ENCODE measurements at regions not wholly inside any gene's neighbourhood (a gene's known extent, or its start where the extent isn't known, plus 50 kb on each side); places are given as distances from the start of the nearest gene placed in this dataset.

DNA sequence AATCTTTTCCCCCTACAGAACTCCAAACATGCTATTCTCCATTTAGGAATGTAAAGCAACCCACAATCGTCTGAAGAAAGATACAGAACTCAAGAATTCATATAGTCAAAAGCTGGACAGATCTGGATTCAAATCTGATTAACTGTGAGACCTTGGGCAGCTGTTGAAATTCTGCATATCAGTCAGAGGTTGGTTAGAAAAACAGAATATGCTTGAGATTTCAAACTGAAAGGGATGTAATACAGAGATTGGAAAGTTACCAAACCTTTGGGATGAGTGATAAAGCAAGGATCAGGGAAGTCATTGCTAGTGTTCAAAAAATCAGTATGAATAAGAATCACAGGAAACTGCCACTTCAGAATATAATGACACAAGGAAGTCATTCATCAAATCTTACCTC, 406.6 kb downstream of the HTR7 start:
- no peak overlapping the region for H2AFZ ChIP-seq (ENCODE audit: low read length)
- DNase-seq: peak; percentile 45
- POLR2A ChIA-PET (ENCODE audit: unreplicated experiment): no interaction called here

DNA sequence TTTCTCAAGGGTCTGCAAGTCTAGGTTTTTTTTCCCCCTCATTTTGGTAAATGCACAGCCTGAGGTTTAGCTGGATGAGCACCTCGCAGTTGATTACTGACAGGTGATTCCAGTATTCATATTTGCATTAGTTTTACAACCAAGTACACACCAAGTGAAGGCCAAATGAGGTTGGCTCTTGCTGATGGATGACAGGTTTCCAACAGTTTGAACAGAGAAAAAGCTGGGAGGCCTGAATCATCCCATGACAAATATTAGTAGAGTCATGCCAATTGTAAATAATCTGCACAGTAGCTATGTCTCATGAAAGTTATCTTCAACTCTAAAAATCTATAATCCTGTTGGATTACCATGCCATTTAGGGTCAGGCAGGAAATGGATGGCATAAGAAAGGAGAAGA, 399.8 kb downstream of the HTR7 start:
- H4K20me1 ChIP-seq (ENCODE audit: low read length): no peaks in the 10 kb centered on the region
- no peaks in the 10 kb centered on the region for H3K36me3 ChIP-seq (ENCODE audit: low read depth, low read length)
- TF ChIP-seq EZH2phosphoT487 (IDR thresholded peaks at IDR 0.05; ENCODE audit: borderline replicate concordance, low read length): no peak
- no peak for TF ChIP-seq EZH2 (IDR thresholded peaks at IDR 0.05; ENCODE audit: low read length, unreplicated experiment)
- TF ChIP-seq, protein P1, sequence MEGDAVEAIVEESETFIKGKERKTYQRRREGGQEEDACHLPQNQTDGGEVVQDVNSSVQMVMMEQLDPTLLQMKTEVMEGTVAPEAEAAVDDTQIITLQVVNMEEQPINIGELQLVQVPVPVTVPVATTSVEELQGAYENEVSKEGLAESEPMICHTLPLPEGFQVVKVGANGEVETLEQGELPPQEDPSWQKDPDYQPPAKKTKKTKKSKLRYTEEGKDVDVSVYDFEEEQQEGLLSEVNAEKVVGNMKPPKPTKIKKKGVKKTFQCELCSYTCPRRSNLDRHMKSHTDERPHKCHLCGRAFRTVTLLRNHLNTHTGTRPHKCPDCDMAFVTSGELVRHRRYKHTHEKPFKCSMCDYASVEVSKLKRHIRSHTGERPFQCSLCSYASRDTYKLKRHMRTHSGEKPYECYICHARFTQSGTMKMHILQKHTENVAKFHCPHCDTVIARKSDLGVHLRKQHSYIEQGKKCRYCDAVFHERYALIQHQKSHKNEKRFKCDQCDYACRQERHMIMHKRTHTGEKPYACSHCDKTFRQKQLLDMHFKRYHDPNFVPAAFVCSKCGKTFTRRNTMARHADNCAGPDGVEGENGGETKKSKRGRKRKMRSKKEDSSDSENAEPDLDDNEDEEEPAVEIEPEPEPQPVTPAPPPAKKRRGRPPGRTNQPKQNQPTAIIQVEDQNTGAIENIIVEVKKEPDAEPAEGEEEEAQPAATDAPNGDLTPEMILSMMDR (conservative IDR thresholded peaks at IDR 0.05; ENCODE audit: low read depth, low read length): no peak
- BruUV-seq (replicated peaks): no TSS peak
- H3F3A ChIP-seq (ENCODE audit: low read length, unreplicated experiment): no peaks in the 10 kb centered on the region
- intact Hi-C loops (cut with micrococcal nuclease): loop anchor here (10.0 kb wide), 1 partner anchor 113 kb away; no protein-coding TSS in a partner anchor
- H3K27ac ChIP-seq (ENCODE audit: low read length): 0 out of 2 replicates have a peak overlapping the region, but pooled peaks have one; percentile 35
- ChIA-PET POLR2A (ENCODE audit: unreplicated experiment) (no interaction called here), CTCF (no interaction called here)
- peak; percentile 91 for ATAC-seq
- no peaks in the 10 kb centered on the region for H3K27me3 ChIP-seq (ENCODE audit: low read length)
- H3K4me1 ChIP-seq (ENCODE audit: insufficient read depth, low read length): peaks cover 10% of the 10 kb centered on the region; the same call in 1 of the 2 replicates
- no peak overlapping the region for H3K4me3 ChIP-seq (ENCODE audit: low read length)
- no peaks in the 10 kb centered on the region for H3K9me2 ChIP-seq (replicated peaks; ENCODE audit: low read length)
- H3K9ac ChIP-seq (ENCODE audit: low read length): no peak overlapping the region
- no peaks in the 10 kb centered on the region for H3K9me3 ChIP-seq (ENCODE audit: low read length)
- no peaks in the 10 kb centered on the region for H3K79me2 ChIP-seq (ENCODE audit: low read length)
- peak; percentile 76 for DNase-seq
- no peak overlapping the region for H3K4me2 ChIP-seq (ENCODE audit: low read length)
- no peak overlapping the region for H2AFZ ChIP-seq (ENCODE audit: low read length)

More for the DNA sequence above, 406.6 kb downstream of the HTR7 start:
- Histone ChIP-seq H3K4me1 (ENCODE audit: insufficient read depth, low read length) (peaks cover 45% of the 10 kb centered on the region), H3K4me3 (ENCODE audit: low read length) (no peak overlapping the region), H3K79me2 (ENCODE audit: low read length) (no peaks in the 10 kb centered on the region), H3K27ac (ENCODE audit: low read length) (peak overlapping the region; percentile 67), H3K9me3 (ENCODE audit: low read length) (no peaks in the 10 kb centered on the region), H3K36me3 (ENCODE audit: low read depth, low read length) (no peaks in the 10 kb centered on the region), H3F3A (ENCODE audit: low read length, unreplicated experiment) (no peaks in the 10 kb centered on the region), H3K9ac (ENCODE audit: low read length) (no peak overlapping the region), H3K9me2 (replicated peaks; ENCODE audit: low read length) (no peaks in the 10 kb centered on the region), H4K20me1 (ENCODE audit: low read length) (no peaks in the 10 kb centered on the region), H3K27me3 (ENCODE audit: low read length) (no peaks in the 10 kb centered on the region), H3K4me2 (ENCODE audit: low read length) (peak overlapping the region; percentile 56)
- CTCF ChIA-PET: no interaction called here
- TF ChIP-seq, protein P1 (conservative IDR thresholded peaks at IDR 0.05; ENCODE audit: low read depth, low read length): no peak
- TF ChIP-seq EZH2phosphoT487 (IDR thresholded peaks at IDR 0.05; ENCODE audit: borderline replicate concordance, low read length): no peak
- TF ChIP-seq EZH2 (IDR thresholded peaks at IDR 0.05; ENCODE audit: low read length, unreplicated experiment): no peak
- ATAC-seq: peak; percentile 34
- intact Hi-C loops (cut with micrococcal nuclease): loop anchor here (5.0 to 10.0 kb wide), 2 partner anchors 106 to 136 kb away; no protein-coding TSS in a partner anchor
- BruUV-seq (replicated peaks): no TSS peak

DNA sequence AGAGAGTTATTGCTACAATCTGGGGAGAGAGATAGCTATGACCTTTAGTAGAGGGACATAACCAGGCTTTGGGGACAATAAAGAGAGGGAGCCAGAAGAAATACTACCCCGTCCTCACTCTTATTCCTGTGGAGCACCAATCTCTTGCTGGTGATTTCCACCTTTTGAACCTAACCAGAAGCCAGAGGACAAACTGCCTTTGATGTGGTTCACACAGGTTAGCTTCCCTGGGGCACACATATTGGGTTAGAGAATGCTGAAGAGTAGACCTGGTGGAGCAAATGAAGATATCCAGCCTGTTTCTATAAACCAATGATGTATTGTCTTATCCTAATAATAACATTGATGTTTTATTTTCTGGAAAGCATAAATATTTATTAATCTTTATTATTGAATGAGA, 399.3 kb downstream of the HTR7 start:
- Histone ChIP-seq H3F3A (ENCODE audit: low read length, unreplicated experiment) (no peaks in the 10 kb centered on the region), H3K27me3 (ENCODE audit: low read length) (no peaks in the 10 kb centered on the region), H3K9me3 (ENCODE audit: low read length) (no peaks in the 10 kb centered on the region), H3K4me3 (ENCODE audit: low read length) (no peak overlapping the region), H2AFZ (ENCODE audit: low read length) (no peak overlapping the region), H3K27ac (ENCODE audit: low read length) (peak overlapping the region; percentile 35; the same call in 1 of the 2 replicates), H3K79me2 (ENCODE audit: low read length) (no peaks in the 10 kb centered on the region), H3K9ac (ENCODE audit: low read length) (no peak overlapping the region), H3K9me2 (replicated peaks; ENCODE audit: low read length) (no peaks in the 10 kb centered on the region), H4K20me1 (ENCODE audit: low read length) (no peaks in the 10 kb centered on the region), H3K4me1 (ENCODE audit: insufficient read depth, low read length) (peaks cover 10% of the 10 kb centered on the region; the same call in 1 of the 2 replicates), H3K4me2 (ENCODE audit: low read length) (no peak overlapping the region), H3K36me3 (ENCODE audit: low read depth, low read length) (no peaks in the 10 kb centered on the region)
- intact Hi-C loops (cut with micrococcal nuclease): loop anchor here (10.0 kb wide), 1 partner anchor 114 kb away; no protein-coding TSS in a partner anchor
- ATAC-seq (no peak), DNase-seq (no peak)
- no TSS peak for BruUV-seq (replicated peaks)
- TF ChIP-seq EZH2phosphoT487 (IDR thresholded peaks at IDR 0.05; ENCODE audit: borderline replicate concordance, low read length) (no peak), EZH2 (IDR thresholded peaks at IDR 0.05; ENCODE audit: low read length, unreplicated experiment) (no peak)
- TF ChIP-seq, protein P1 (conservative IDR thresholded peaks at IDR 0.05; ENCODE audit: low read depth, low read length): no peak
- ChIA-PET CTCF (no interaction called here), POLR2A (ENCODE audit: unreplicated experiment) (no interaction called here)
